GM21515 (cell line): ENCODE measurements at regions not wholly inside any gene's neighbourhood (a gene's known extent, or its start where the extent isn't known, plus 50 kb on each side); places are given as distances from the start of the nearest gene placed in this dataset.
"Not testable (repeated sequence)": the region's sequence is repeated elsewhere in the genome, so short reads cannot be mapped to it uniquely, and the experiment has no call there.

ENCODE experiments used
- ATAC-seq: cut with Tn5 transposase; IDR thresholded peaks from one replicate; pipeline ENCODE4 v1.9.1; 2021; ENCODE audit not compliant: unreplicated experiment

GRCh38 chr1:224791362-224791941, 138.0 kb upstream of the DNAH14 start:
- ATAC-seq, result no peak

DNA sequence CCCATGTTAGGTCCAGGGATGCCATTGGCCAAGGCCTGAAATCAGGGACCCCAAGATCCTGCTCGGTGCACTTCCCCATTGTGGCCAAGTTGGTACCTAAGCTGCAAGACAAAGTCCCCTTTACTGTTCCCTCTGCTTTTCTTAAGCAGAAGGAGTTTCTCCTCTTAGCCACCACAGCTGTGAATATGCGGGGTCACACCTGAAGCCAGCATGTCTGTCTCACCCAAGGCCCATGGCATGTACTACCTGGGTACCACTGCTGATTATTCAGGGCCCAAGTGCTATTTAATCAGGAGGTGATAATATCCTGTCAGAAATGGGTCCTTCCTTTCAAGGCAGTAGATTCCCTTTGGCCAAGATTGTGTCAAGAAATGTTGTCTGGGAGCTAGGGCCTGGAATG, 133.9 kb upstream of the DNAH14 start:
- no peak for ATAC-seq

DNA sequence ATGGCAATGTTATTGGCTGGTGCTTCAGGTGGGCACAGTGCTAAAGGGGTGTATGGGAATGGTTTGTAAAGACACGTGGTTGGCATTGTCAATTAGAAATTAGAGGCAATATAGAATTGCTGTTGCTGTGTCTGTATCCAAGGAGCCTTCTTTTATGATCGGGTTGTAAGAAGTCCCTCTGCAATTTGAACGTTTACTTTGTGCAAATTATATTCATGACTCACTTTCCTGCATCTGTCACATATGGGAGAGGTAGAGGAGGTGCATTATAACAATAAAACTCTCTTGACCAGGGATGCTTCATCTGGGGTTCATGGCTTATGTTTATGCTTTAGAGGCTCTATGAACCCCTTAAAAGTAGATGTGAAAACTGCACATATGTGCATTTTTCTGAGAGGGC, 130.4 kb upstream of the DNAH14 start:
- ATAC-seq, result no peak

DNA sequence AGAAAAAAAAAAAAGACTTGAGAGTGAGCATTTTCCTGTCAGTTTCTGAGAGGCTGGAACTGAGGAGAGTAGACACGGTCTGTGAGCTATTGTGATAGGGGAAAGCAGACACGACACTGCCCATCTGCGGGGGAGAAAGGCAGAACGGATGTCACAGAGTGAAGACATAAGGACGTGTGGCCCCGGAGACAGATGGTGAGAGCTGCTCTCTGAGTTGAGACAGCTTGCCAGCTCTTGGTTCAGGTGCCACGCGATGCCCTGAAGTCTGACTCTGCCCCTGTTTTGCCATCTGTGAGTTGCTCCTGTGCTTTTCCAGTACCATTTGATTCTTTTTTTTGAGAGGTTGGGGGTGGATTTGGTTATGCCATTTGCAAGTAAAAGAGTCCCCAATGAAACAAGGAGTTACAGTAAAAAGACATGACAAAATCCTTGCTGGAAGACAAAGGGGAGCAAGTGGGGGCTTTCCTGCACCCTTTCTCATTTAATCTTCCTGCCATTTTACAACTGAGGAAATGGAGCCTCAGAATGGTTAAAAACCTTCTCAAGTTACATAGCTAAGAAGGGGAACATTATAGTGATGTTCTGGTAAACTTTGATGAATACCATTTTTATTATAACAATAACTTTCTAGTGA, 128.9 kb upstream of the DNAH14 start:
- ATAC-seq, result no peak

- no peak for ATAC-seq
Observed at GRCh38 chr1:224801844-224802490, 127.5 kb upstream of the DNAH14 start.

GRCh38 chr1:224802617-224803016, 126.9 kb upstream of the DNAH14 start:
- no peak for ATAC-seq

DNA sequence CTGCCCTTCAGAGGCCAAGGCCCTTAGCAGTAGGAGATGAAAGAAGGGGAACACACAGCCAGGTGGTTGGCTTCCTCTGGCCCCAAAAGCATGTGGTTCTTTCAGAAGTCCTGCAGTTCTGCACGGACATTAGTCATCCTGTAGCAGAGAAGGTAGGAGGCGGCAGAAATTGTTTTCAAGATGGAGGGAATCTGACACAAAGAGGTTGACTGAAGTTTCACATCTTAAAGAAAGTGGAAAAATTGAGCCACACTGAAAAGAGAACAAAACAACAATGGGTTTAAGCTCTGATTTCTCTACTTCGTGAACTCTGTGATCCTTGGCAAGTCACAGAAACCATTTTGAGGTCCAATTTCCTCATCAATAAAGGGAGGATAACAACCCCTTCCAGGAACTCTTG, 125.3 kb upstream of the DNAH14 start:
- ATAC-seq, result no peak

DNA sequence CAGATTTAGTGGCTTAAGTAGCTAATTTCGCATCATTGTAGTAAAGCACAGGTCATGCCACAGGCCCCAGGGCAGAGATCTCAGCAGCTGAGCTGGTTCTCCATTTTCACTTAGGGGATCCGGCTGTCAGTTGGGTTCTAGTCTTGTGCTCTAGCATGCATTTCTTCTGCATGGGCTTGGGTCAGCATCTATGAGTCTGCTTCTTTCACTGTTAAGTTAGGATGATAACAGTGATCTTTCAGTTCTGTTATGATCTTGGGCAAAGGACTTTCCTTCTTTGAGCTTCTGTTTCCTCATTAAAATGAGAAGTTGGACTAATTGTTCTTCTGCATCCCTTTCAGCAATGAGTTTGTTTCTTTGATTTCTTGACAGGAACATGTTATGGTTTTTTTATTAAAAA, 123.6 kb upstream of the DNAH14 start:
- no peak for ATAC-seq

- no peak for ATAC-seq
Observed at GRCh38 chr1:224809137-224809536, 120.3 kb upstream of the DNAH14 start.

GRCh38 chr1:224809613-224810012, 119.9 kb upstream of the DNAH14 start:
- no peak for ATAC-seq

DNA sequence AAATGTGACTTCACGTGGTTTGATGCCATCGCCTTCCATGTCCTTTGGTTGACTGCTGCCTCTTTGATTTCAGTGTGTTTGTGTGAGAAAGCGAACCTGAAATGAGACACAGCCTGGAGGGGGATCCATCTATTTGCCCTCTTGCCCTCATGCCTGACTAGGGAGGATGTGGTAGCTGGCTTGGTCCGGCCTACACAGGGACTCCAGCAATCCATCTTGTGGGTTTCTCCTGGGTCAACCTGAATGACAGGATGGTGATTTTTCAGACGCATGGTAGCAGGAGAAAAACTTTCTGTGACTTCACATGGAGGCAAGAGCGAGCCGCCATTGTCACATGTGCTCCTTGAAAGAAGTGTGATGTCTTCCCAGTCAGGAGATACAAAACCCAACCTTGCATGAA, 117.9 kb upstream of the DNAH14 start:
- ATAC-seq, result no peak

DNA sequence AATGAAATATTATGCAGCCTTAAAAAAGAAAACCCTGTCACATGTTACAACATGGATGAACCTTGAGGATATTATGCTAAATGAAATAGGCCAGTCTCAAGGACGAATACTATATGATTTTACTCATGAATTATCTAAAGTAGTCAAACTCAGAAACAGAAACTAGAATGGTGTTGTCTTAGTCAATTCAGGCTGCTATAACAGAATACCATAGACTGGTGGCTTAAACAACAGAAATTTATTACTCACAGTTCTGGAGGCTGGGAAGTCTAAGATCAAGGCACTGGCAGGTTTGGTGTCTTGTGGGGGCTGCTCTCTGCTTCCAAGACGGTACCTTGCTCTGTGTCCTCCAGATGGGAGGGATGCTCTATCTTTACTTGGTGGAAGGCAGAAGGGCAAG, 113.8 kb upstream of the DNAH14 start:
- no peak for ATAC-seq

- ATAC-seq, result no peak
Observed at GRCh38 chr1:224816062-224816461, 113.4 kb upstream of the DNAH14 start.

DNA sequence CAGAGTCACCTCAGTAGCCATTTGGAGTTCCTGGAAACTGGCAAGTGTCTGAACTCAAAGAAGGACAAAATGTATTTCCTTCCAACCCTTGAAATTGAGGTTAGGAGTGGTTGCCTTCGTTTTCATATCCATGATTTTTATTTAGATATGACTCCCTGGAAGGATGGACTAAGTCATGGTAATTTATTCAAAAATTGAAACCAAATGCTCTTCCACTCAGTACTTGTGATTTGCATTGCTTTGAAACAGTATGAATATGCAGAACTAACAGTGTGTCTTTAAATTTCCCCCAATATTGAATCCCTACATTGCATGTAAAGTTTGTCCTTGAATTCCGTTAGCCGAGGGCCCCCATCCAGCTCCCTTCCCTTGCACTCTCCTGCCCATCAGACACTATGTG, 112.1 kb upstream of the DNAH14 start:
- ATAC-seq, result no peak

GRCh38 chr1:224819861-224820260, 109.6 kb upstream of the DNAH14 start:
- no peak for ATAC-seq

GRCh38 chr1:224820341-224820740, 109.1 kb upstream of the DNAH14 start:
- ATAC-seq, result no peak

DNA sequence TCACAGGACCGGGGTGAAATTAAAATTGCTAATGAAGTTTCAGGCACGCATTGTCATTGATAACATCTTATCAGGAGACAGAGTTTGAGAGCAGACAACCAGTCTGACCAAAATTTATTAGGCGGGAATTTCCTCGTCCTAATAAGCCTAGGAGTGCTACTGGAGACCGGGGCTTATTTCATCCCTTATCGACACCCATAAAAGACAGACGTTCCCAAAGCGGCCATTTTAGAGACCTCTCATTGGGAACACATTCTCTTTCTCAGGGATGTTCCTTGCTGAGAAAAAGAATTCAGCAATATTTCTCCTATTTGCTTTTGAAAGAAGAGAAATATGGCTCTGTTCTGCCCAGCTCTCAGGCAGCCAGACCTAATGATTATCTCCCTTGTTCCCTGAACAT, 107.7 kb upstream of the DNAH14 start:
- ATAC-seq, result not testable (repeated sequence)

GRCh38 chr1:224825525-224826000, 103.9 kb upstream of the DNAH14 start:
- no peak for ATAC-seq

DNA sequence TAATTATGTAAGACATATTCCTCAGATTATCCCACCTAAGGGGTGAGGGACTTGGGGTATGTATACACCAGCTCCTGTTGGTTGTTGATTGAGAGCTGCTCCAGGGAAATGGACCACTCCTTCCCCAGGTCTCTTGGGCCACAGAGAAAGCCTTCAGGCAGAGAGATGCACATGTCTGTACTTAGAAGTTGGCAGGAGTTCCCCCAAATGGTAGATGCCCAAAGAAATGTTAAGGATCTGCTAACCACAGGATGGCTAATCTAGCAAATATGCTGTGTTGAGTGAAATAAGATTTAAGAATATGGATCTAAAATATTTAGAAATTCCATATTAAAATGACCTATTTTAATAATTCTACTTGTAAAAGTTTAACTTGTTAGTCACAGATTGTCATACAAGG, 100.8 kb upstream of the DNAH14 start:
- ATAC-seq, result no peak

- no peak for ATAC-seq
Observed at GRCh38 chr1:224831501-224831900, 98.0 kb upstream of the DNAH14 start.

DNA sequence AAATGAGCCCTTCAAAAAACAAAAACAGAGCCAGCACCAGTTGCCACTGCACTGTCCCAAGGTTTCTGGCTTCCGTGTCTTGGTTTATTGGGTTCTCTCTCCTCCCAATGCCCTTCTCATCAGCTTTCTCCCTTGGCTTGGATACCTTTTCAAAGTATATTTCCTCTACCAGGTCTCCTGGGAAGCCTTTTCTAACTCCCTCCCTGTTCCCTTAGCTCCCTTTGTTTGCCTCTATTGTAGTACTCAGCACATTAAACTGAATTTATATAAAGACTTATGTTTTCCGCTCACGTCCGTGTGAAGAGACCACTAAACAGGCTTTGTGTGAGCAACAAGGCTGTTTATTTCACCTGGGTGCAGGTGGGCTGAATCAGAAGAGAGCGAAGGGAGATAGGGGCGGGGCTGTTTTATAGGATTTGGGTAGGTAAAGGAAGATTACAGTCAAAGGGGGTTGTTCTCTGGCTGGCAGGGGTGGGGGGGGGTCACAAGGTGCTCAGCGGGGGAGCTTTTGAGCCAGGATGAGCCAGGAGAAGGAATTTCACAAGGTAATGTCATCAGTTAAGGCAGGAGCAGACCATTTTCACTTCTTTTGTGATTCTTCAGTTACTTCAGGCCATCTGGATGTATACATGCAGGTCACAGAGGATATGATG, 89.7 kb upstream of the DNAH14 start:
- not testable (repeated sequence) for ATAC-seq

DNA sequence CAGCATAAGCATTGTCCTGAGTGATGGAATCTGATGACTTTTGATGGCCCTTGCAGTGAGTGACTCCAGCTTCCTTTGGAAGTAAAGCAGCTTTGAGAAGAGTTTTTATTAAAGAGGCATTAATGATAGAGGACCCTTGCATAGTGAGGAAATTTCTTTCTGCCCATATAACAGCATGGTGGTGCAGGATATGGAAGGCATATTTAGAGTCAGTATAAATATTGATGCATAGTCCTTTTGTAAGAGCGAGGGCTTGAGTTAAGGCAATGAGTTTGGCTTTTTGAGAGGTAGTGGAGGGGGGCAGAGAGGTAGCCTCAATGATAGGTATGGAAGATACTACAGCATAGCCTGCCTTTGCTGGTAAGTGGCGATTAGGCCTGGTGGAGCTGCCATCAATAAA, 87.7 kb upstream of the DNAH14 start:
- not testable (repeated sequence) for ATAC-seq
